GM23338 (cell line): ENCODE measurements at regions not wholly inside any gene's neighbourhood (a gene's known extent, or its start where the extent isn't known, plus 50 kb on each side); places are given as distances from the start of the nearest gene placed in this dataset.

ENCODE experiments used
- ATAC-seq: fragments of 200-7000 bp; cut with Tn5 transposase; 3 replicates; pipeline ENCODE4 v1.9.1; 2020
- DNase-seq: peaks from one replicate; pipeline ENCODE4 v3.0.0-alpha.2; 2015; ENCODE audit warnings: low spot score
- H2AFZ ChIP-seq: fragments of 200-600 bp; sonication (generic); 2 replicates; pipeline ENCODE4 v1.8.0; 2016; ENCODE audit warnings: antibody characterized with exemption, mild to moderate bottlenecking, moderate library complexity
- H3F3A ChIP-seq: fragments of 200-600 bp; sonication (generic); replicated peaks from 2 replicates; pipeline ENCODE4 v1.8.0; 2017; ENCODE audit warnings: antibody characterized with exemption, mixed run types, low read depth
- H3K27ac ChIP-seq: fragments of 200-600 bp; sonication (generic); 2 replicates; pipeline ENCODE4 v1.6.1; 2016; ENCODE audit warnings: low read depth
- H3K27me3 ChIP-seq: fragments of 200-600 bp; sonication (generic); 2 replicates; pipeline ENCODE4 v1.8.0; 2016; ENCODE audit warnings: mild to moderate bottlenecking, mixed run types, moderate library complexity; ENCODE audit not compliant: insufficient read depth
- H3K36me3 ChIP-seq: fragments of 200-600 bp; sonication (generic); 2 replicates; pipeline ENCODE4 v1.8.0; 2016; ENCODE audit warnings: mild to moderate bottlenecking; ENCODE audit not compliant: insufficient read depth
- H3K4me1 ChIP-seq: fragments of 200-600 bp; sonication (generic); 2 replicates; pipeline ENCODE4 v1.8.0; 2016; ENCODE audit warnings: mild to moderate bottlenecking, moderate library complexity; ENCODE audit not compliant: insufficient read depth
- H3K4me2 ChIP-seq: fragments of 200-600 bp; sonication (generic); 2 replicates; pipeline ENCODE4 v1.7.1; 2017; ENCODE audit warnings: mixed run types
- H3K4me3 ChIP-seq: fragments of 200-600 bp; sonication (generic); 2 replicates; pipeline ENCODE4 v1.6.1; 2016; ENCODE audit warnings: mixed run types
- H3K79me2 ChIP-seq: fragments of 200-600 bp; sonication (generic); replicated peaks from 2 replicates; pipeline ENCODE4 v1.8.0; 2017; ENCODE audit warnings: mild to moderate bottlenecking; ENCODE audit not compliant: insufficient read depth
- H3K9me2 ChIP-seq: fragments of 200-600 bp; sonication (generic); 2 replicates; pipeline ENCODE4 v1.8.0; 2017; ENCODE audit not compliant: insufficient read depth
- H4K20me1 ChIP-seq: fragments of 200-600 bp; sonication (generic); replicated peaks from 2 replicates; pipeline ENCODE4 v1.8.0; 2017; ENCODE audit warnings: mild to moderate bottlenecking; ENCODE audit not compliant: insufficient read depth
- H3K27ac Mint-ChIP-seq: 2 replicates; pipeline ENCODE4 v1.8.0; 2020; ENCODE audit warnings: inconsistent platforms, mild to moderate bottlenecking, moderate library complexity, mixed read lengths
- H3K27me3 Mint-ChIP-seq: 3 replicates; pipeline ENCODE4 v1.8.0; 2022; ENCODE audit warnings: low read depth, mild to moderate bottlenecking, moderate library complexity, mixed read lengths, inconsistent platforms; ENCODE audit not compliant: insufficient read depth, poor library complexity
- H3K36me3 Mint-ChIP-seq: 3 replicates; pipeline ENCODE4 v1.8.0; 2021; ENCODE audit warnings: low read depth, mild to moderate bottlenecking, inconsistent platforms, moderate library complexity, mixed read lengths
- H3K4me1 Mint-ChIP-seq: 3 replicates; pipeline ENCODE4 v1.8.0; 2020; ENCODE audit warnings: mild to moderate bottlenecking, inconsistent platforms, mixed read lengths
- H3K4me3 Mint-ChIP-seq: 3 replicates; pipeline ENCODE4 v1.8.0; 2021; ENCODE audit warnings: moderate library complexity, mild to moderate bottlenecking, inconsistent platforms, mixed read lengths
- H3K9me3 Mint-ChIP-seq: 3 replicates; pipeline ENCODE4 v1.8.0; 2020; ENCODE audit warnings: moderate library complexity, mild to moderate bottlenecking, inconsistent platforms, mixed read lengths
- CREB1 ChIP-seq: fragments of 250-450 bp; sonication (Bioruptor Pico); IDR thresholded peaks from 2 replicates; pipeline ENCODE4 v1.5.0; 2020; ENCODE audit warnings: low read depth, mild to moderate bottlenecking, moderate library complexity
- ETS1 ChIP-seq: IDR thresholded peaks from 2 replicates; pipeline ENCODE4 v1.6.1; 2016; ENCODE audit warnings: antibody characterized with exemption
- JUNB ChIP-seq: IDR thresholded peaks from one replicate; pipeline ENCODE4 v1.6.1; 2016; ENCODE audit warnings: antibody characterized with exemption; ENCODE audit not compliant: unreplicated experiment
- POLR2AphosphoS5 ChIP-seq: IDR thresholded peaks from 2 replicates; pipeline ENCODE4 v1.6.1; 2016; ENCODE audit warnings: antibody characterized with exemption, low read depth
- ZNF331 ChIP-seq: fragments of 250-450 bp; sonication (Bioruptor Pico); IDR thresholded peaks from 2 replicates; pipeline ENCODE4 v1.5.0; 2020; ENCODE audit warnings: low read depth, mild to moderate bottlenecking, moderate library complexity
- ZNF462 ChIP-seq: fragments of 250-450 bp; sonication (Bioruptor Pico); IDR thresholded peaks from 2 replicates; pipeline ENCODE4 v1.5.0; 2020; ENCODE audit warnings: mild to moderate bottlenecking, moderate library complexity
- TF ChIP-seq, protein P1 (sequence below): IDR thresholded peaks from one replicate; pipeline ENCODE4 v1.6.1; 2018; ENCODE audit warnings: antibody characterized with exemption; ENCODE audit not compliant: unreplicated experiment

GRCh38 chr12:105995961-105996431 is 142.8 kb downstream of the NUAK1 start (continued):
- TF ChIP-seq ZNF462 (CRISPR knock-in tag): no peak

GRCh38 chr12:105998561-105998960 is 140.2 kb downstream of the NUAK1 start:
- Mint-ChIP-seq H3K27ac (no peak overlapping the region), H3K4me3 (no peak overlapping the region), H3K9me3 (no peaks in the 10 kb centered on the region), H3K36me3 (no peaks in the 10 kb centered on the region), H3K4me1 (peaks cover 15% of the 10 kb centered on the region), H3K27me3 (peaks cover 2% of the 10 kb centered on the region)
- Histone ChIP-seq H3K27me3 (no peaks in the 10 kb centered on the region), H3K27ac (no peak overlapping the region), H3K4me1 (0 out of 2 replicates have a peak, but pooled peaks cover 3% of the 10 kb centered on the region), H3K4me2 (no peak overlapping the region), H2AFZ (no peak overlapping the region), H4K20me1 (no peaks in the 10 kb centered on the region), H3K79me2 (no peaks in the 10 kb centered on the region), H3F3A (no peaks in the 10 kb centered on the region), H3K4me3 (no peak overlapping the region), H3K9me2 (peaks cover 4% of the 10 kb centered on the region), H3K36me3 (no peaks in the 10 kb centered on the region)
- TF ChIP-seq JUNB (no peak), ETS1 (no peak), POLR2AphosphoS5 (no peak), CREB1 (CRISPR knock-in tag) (no peak), ZNF331 (CRISPR knock-in tag) (no peak)
- TF ChIP-seq, protein P1, sequence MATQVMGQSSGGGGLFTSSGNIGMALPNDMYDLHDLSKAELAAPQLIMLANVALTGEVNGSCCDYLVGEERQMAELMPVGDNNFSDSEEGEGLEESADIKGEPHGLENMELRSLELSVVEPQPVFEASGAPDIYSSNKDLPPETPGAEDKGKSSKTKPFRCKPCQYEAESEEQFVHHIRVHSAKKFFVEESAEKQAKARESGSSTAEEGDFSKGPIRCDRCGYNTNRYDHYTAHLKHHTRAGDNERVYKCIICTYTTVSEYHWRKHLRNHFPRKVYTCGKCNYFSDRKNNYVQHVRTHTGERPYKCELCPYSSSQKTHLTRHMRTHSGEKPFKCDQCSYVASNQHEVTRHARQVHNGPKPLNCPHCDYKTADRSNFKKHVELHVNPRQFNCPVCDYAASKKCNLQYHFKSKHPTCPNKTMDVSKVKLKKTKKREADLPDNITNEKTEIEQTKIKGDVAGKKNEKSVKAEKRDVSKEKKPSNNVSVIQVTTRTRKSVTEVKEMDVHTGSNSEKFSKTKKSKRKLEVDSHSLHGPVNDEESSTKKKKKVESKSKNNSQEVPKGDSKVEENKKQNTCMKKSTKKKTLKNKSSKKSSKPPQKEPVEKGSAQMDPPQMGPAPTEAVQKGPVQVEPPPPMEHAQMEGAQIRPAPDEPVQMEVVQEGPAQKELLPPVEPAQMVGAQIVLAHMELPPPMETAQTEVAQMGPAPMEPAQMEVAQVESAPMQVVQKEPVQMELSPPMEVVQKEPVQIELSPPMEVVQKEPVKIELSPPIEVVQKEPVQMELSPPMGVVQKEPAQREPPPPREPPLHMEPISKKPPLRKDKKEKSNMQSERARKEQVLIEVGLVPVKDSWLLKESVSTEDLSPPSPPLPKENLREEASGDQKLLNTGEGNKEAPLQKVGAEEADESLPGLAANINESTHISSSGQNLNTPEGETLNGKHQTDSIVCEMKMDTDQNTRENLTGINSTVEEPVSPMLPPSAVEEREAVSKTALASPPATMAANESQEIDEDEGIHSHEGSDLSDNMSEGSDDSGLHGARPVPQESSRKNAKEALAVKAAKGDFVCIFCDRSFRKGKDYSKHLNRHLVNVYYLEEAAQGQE: no peak
- ATAC-seq (no peak), DNase-seq (no peak)
